SU-DHL-6 (cell line): ENCODE measurements at regions not wholly inside any gene's neighbourhood (a gene's known extent, or its start where the extent isn't known, plus 50 kb on each side); places are given as distances from the start of the nearest gene placed in this dataset.
"Not testable (repeated sequence)": the region's sequence is repeated elsewhere in the genome, so short reads cannot be mapped to it uniquely, and the experiment has no call there.

Experiments used
- CTCF ChIP-seq: fragments of 200-600 bp; sonication (generic); IDR thresholded peaks from one replicate; pipeline ENCODE4 v1.5.1; 2017; ENCODE audit warnings: antibody characterized with exemption, mild to moderate bottlenecking, low read length, moderate library complexity; ENCODE audit not compliant: insufficient read depth, poor library complexity, severe bottlenecking
- EZH2phosphoT487 ChIP-seq: fragments of 200-600 bp; sonication (generic), shearing (Covaris generic); conservative IDR thresholded peaks from 2 replicates; pipeline ENCODE4 v1.6.1; 2018; ENCODE audit warnings: mild to moderate bottlenecking, antibody characterized with exemption, low read length, moderate library complexity, mixed read lengths

GRCh38 chr13:73160371-73161031, 101.7 kb downstream of the KLF5 start:
- TF ChIP-seq CTCF, EZH2phosphoT487: not testable (repeated sequence)
